ENCODE measurements at regions not wholly inside any gene's neighbourhood (a gene's known extent, or its start where the extent isn't known, plus 50 kb on each side); places are given as distances from the start of the nearest gene placed in this dataset.

DNA sequence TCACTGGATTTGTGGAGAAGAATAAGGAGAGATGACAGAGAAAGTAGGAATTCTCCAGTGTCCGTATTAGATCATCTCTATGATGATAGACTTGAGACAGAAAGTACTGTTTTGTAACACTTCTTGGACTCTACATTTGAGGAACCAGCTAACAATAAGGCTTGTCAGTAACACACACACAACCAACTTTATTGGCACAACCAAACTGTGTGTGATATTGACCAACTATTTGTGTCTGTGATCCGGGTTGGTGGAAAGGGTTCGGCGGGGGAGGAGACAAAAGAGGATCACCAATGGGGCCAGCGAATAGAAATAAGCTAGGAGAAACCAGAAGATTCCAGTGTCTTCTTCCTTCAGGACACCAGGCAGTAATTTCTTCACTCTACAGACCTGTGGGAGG lies 79.8 kb downstream of the MARCHF4 start:
- TF ChIP-seq, protein P1, sequence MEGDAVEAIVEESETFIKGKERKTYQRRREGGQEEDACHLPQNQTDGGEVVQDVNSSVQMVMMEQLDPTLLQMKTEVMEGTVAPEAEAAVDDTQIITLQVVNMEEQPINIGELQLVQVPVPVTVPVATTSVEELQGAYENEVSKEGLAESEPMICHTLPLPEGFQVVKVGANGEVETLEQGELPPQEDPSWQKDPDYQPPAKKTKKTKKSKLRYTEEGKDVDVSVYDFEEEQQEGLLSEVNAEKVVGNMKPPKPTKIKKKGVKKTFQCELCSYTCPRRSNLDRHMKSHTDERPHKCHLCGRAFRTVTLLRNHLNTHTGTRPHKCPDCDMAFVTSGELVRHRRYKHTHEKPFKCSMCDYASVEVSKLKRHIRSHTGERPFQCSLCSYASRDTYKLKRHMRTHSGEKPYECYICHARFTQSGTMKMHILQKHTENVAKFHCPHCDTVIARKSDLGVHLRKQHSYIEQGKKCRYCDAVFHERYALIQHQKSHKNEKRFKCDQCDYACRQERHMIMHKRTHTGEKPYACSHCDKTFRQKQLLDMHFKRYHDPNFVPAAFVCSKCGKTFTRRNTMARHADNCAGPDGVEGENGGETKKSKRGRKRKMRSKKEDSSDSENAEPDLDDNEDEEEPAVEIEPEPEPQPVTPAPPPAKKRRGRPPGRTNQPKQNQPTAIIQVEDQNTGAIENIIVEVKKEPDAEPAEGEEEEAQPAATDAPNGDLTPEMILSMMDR (IDR thresholded peaks at IDR 0.05): no peak
- TF ChIP-seq EZH2 (IDR thresholded peaks at IDR 0.05; ENCODE audit: borderline replicate concordance, insufficient read depth, low read depth, low read length, poor library complexity, severe bottlenecking): no peak

All from B cell (primary cell).